ENCODE measurements at regions not wholly inside any gene's neighbourhood (a gene's known extent, or its start where the extent isn't known, plus 50 kb on each side); places are given as distances from the start of the nearest gene placed in this dataset.

GRCh38 chr3:152998591-152998990 lies 163.4 kb upstream of the RAP2B start:
- no peak for TF ChIP-seq POLR2A (IDR thresholded peaks at IDR 0.05)
- TF ChIP-seq CTCF (IDR thresholded peaks at IDR 0.05) = no peak
